ENCODE measurements at regions not wholly inside any gene's neighbourhood (a gene's known extent, or its start where the extent isn't known, plus 50 kb on each side); places are given as distances from the start of the nearest gene placed in this dataset.

GRCh38 chr9:1294641-1295258, 244.6 kb downstream of the DMRT2 start:
- TF ChIP-seq CREB1 (IDR thresholded peaks at IDR 0.05; ENCODE audit: low read depth) (no peak), EGR1 (IDR thresholded peaks at IDR 0.05) (no peak), CEBPB (IDR thresholded peaks at IDR 0.05) (no peak), NFIC (IDR thresholded peaks at IDR 0.05) (no peak), ZBTB7A (IDR thresholded peaks at IDR 0.05; ENCODE audit: low read depth) (no peak), TCF12 (IDR thresholded peaks at IDR 0.05; ENCODE audit: low read depth) (no peak), TEAD4 (IDR thresholded peaks at IDR 0.05) (no peak), RAD21 (IDR thresholded peaks at IDR 0.05; ENCODE audit: low read depth) (no peak), YY1 (IDR thresholded peaks at IDR 0.05; ENCODE audit: low read depth) (no peak), FOXM1 (IDR thresholded peaks at IDR 0.05; ENCODE audit: borderline replicate concordance, low read depth) (no peak), TAF1 (IDR thresholded peaks at IDR 0.05; ENCODE audit: low read depth) (no peak), EP300 (IDR thresholded peaks at IDR 0.05; ENCODE audit: borderline replicate concordance) (no peak)
- TF ChIP-seq, protein P1, sequence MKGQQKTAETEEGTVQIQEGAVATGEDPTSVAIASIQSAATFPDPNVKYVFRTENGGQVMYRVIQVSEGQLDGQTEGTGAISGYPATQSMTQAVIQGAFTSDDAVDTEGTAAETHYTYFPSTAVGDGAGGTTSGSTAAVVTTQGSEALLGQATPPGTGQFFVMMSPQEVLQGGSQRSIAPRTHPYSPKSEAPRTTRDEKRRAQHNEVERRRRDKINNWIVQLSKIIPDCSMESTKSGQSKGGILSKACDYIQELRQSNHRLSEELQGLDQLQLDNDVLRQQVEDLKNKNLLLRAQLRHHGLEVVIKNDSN (IDR thresholded peaks at IDR 0.05) = no peak
- TF ChIP-seq, protein P2, sequence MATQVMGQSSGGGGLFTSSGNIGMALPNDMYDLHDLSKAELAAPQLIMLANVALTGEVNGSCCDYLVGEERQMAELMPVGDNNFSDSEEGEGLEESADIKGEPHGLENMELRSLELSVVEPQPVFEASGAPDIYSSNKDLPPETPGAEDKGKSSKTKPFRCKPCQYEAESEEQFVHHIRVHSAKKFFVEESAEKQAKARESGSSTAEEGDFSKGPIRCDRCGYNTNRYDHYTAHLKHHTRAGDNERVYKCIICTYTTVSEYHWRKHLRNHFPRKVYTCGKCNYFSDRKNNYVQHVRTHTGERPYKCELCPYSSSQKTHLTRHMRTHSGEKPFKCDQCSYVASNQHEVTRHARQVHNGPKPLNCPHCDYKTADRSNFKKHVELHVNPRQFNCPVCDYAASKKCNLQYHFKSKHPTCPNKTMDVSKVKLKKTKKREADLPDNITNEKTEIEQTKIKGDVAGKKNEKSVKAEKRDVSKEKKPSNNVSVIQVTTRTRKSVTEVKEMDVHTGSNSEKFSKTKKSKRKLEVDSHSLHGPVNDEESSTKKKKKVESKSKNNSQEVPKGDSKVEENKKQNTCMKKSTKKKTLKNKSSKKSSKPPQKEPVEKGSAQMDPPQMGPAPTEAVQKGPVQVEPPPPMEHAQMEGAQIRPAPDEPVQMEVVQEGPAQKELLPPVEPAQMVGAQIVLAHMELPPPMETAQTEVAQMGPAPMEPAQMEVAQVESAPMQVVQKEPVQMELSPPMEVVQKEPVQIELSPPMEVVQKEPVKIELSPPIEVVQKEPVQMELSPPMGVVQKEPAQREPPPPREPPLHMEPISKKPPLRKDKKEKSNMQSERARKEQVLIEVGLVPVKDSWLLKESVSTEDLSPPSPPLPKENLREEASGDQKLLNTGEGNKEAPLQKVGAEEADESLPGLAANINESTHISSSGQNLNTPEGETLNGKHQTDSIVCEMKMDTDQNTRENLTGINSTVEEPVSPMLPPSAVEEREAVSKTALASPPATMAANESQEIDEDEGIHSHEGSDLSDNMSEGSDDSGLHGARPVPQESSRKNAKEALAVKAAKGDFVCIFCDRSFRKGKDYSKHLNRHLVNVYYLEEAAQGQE (IDR thresholded peaks at IDR 0.05; ENCODE audit: low read depth) = no peak
- TF ChIP-seq, protein P3, sequence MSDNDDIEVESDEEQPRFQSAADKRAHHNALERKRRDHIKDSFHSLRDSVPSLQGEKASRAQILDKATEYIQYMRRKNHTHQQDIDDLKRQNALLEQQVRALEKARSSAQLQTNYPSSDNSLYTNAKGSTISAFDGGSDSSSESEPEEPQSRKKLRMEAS (IDR thresholded peaks at IDR 0.05) = no peak

GRCh38 chr9:1296331-1296730, 246.2 kb downstream of the DMRT2 start:
- TF ChIP-seq TAF1 (IDR thresholded peaks at IDR 0.05; ENCODE audit: low read depth) = no peak
- no peak for TF ChIP-seq NFIC (IDR thresholded peaks at IDR 0.05)
- TF ChIP-seq YY1 (IDR thresholded peaks at IDR 0.05; ENCODE audit: low read depth) = no peak
- TF ChIP-seq ZBTB7A (IDR thresholded peaks at IDR 0.05; ENCODE audit: low read depth) = no peak
- no peak for TF ChIP-seq TCF12 (IDR thresholded peaks at IDR 0.05; ENCODE audit: low read depth)
- TF ChIP-seq EP300 (IDR thresholded peaks at IDR 0.05; ENCODE audit: borderline replicate concordance) = no peak
- TF ChIP-seq, protein P1 (IDR thresholded peaks at IDR 0.05) = no peak
- TF ChIP-seq, protein P2 (IDR thresholded peaks at IDR 0.05; ENCODE audit: low read depth) = no peak
- TF ChIP-seq TEAD4 (IDR thresholded peaks at IDR 0.05) = no peak
- TF ChIP-seq EGR1 (IDR thresholded peaks at IDR 0.05) = no peak
- TF ChIP-seq, protein P3 (IDR thresholded peaks at IDR 0.05) = no peak
- TF ChIP-seq CEBPB (IDR thresholded peaks at IDR 0.05) = no peak
- TF ChIP-seq RAD21 (IDR thresholded peaks at IDR 0.05; ENCODE audit: low read depth) = no peak
- no peak for TF ChIP-seq CREB1 (IDR thresholded peaks at IDR 0.05; ENCODE audit: low read depth)
- no peak for TF ChIP-seq FOXM1 (IDR thresholded peaks at IDR 0.05; ENCODE audit: borderline replicate concordance, low read depth)

- TF ChIP-seq TEAD4 (IDR thresholded peaks at IDR 0.05) (no peak), CREB1 (IDR thresholded peaks at IDR 0.05; ENCODE audit: low read depth) (no peak), EGR1 (IDR thresholded peaks at IDR 0.05) (no peak)
- TF ChIP-seq, protein P1 (IDR thresholded peaks at IDR 0.05) = no peak
Observed at GRCh38 chr9:1298046-1298445, 247.9 kb downstream of the DMRT2 start.

- TF ChIP-seq FOXM1 (IDR thresholded peaks at IDR 0.05; ENCODE audit: borderline replicate concordance, low read depth) (no peak), ZBTB7A (IDR thresholded peaks at IDR 0.05; ENCODE audit: low read depth) (no peak), EP300 (IDR thresholded peaks at IDR 0.05; ENCODE audit: borderline replicate concordance) (no peak), TAF1 (IDR thresholded peaks at IDR 0.05; ENCODE audit: low read depth) (no peak), YY1 (IDR thresholded peaks at IDR 0.05; ENCODE audit: low read depth) (no peak), RAD21 (IDR thresholded peaks at IDR 0.05; ENCODE audit: low read depth) (no peak)
- TF ChIP-seq, protein P3 (IDR thresholded peaks at IDR 0.05) = no peak
- TF ChIP-seq, protein P2 (IDR thresholded peaks at IDR 0.05; ENCODE audit: low read depth) = no peak
- TF ChIP-seq, protein P1 (IDR thresholded peaks at IDR 0.05) = no peak
Observed at GRCh38 chr9:1300941-1301340, 250.8 kb downstream of the DMRT2 start.
